Activated CD4-positive, alpha-beta T cell treated with anti-CD3 and anti-CD28 coated beads, Interleukin-2, amount 50 U/mL, for 16 hours (primary cell): ENCODE measurements at regions not wholly inside any gene's neighbourhood (a gene's known extent, or its start where the extent isn't known, plus 50 kb on each side); places are given as distances from the start of the nearest gene placed in this dataset.

Source experiments
- DNase-seq: peaks from one replicate; pipeline ENCODE4 v3.0.0-alpha.2; 2020

- no peak for DNase-seq
Observed at GRCh38 chr6:111959766-111960165, 86.5 kb upstream of the FYN start.

- DNase-seq: no peak
Observed at GRCh38 chr6:111967131-111967530, 86.8 kb upstream of the CCN6 start.

- DNase-seq: no peak
Observed at GRCh38 chr6:111970426-111970825, 83.5 kb upstream of the CCN6 start.

- no peak for DNase-seq
Observed at GRCh38 chr6:111971181-111971841, 82.6 kb upstream of the CCN6 start.

- DNase-seq: no peak
Observed at GRCh38 chr6:111971866-111972532, 81.9 kb upstream of the CCN6 start.

- DNase-seq: no peak
Observed at GRCh38 chr6:111972745-111973117, 81.2 kb upstream of the CCN6 start.

- DNase-seq: peak; percentile 71
Observed at GRCh38 chr6:111973118-111973761, 80.7 kb upstream of the CCN6 start.

- DNase-seq: no peak
Observed at GRCh38 chr6:111973927-111974639, 79.8 kb upstream of the CCN6 start.

GRCh38 chr6:111975466-111975865 is 78.4 kb upstream of the CCN6 start:
- DNase-seq: peak; percentile 44

- DNase-seq: no peak
Observed at GRCh38 chr6:111976139-111976538, 77.8 kb upstream of the CCN6 start.

- DNase-seq: no peak
Observed at GRCh38 chr6:111978532-111979149, 75.3 kb upstream of the CCN6 start.

- DNase-seq: no peak
Observed at GRCh38 chr6:111979633-111980032, 74.3 kb upstream of the CCN6 start.

GRCh38 chr6:111980143-111980542 is 73.8 kb upstream of the CCN6 start:
- DNase-seq: no peak

GRCh38 chr6:111980971-111981840 is 72.7 kb upstream of the CCN6 start:
- no peak for DNase-seq

GRCh38 chr6:111982681-111983080 is 71.2 kb upstream of the CCN6 start:
- no peak for DNase-seq

- DNase-seq: no peak
Observed at GRCh38 chr6:111983193-111983592, 70.7 kb upstream of the CCN6 start.

- DNase-seq: no peak
Observed at GRCh38 chr6:111984081-111984480, 69.8 kb upstream of the CCN6 start.

- DNase-seq: no peak
Observed at GRCh38 chr6:111984516-111985201, 69.2 kb upstream of the CCN6 start.

GRCh38 chr6:111985202-111985731 is 68.6 kb upstream of the CCN6 start:
- peak; percentile 64 for DNase-seq

- DNase-seq: no peak
Observed at GRCh38 chr6:111986651-111987050, 67.3 kb upstream of the CCN6 start.

GRCh38 chr6:111987295-111987694 is 66.6 kb upstream of the CCN6 start:
- DNase-seq: no peak
